GM04504 (cell line): ENCODE measurements at regions not wholly inside any gene's neighbourhood (a gene's known extent, or its start where the extent isn't known, plus 50 kb on each side); places are given as distances from the start of the nearest gene placed in this dataset.

Experiments
- DNase-seq: peaks from one replicate; pipeline ENCODE4 v3.0.0-alpha.2; 2012; ENCODE audit warnings: low read depth

DNA sequence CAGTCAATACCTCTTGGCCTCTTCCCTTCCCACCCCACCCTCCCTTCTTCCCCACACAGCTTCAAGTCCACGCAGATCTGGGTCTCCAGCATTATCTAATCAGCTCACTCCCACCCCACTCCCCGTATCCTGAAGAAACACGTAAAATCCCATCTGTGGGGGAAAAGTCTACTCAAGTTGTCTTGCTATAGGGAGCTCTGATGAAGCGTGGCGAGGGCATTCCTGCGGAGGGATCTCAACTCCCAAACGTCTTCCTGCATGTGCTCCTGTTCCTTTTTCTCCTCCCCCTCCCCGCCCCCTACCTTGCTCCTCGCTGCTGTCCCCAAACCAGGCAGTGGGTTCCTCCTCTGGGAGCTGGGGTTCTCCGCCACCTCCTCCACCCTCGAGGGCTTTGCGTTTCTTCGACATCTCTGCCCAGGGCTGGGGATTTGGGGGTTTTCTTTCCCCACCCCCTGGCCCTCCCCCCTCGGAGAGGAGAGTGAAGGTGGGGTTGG, 181.8 kb downstream of the TBXT start:
- no peak for DNase-seq

GRCh38 chr6:165985281-165985805, 182.3 kb downstream of the TBXT start:
- DNase-seq: no peak

- no peak for DNase-seq
These were observed 182.8 kb downstream of the TBXT start for GRCh38 chr6:165984729-165985275.

DNA sequence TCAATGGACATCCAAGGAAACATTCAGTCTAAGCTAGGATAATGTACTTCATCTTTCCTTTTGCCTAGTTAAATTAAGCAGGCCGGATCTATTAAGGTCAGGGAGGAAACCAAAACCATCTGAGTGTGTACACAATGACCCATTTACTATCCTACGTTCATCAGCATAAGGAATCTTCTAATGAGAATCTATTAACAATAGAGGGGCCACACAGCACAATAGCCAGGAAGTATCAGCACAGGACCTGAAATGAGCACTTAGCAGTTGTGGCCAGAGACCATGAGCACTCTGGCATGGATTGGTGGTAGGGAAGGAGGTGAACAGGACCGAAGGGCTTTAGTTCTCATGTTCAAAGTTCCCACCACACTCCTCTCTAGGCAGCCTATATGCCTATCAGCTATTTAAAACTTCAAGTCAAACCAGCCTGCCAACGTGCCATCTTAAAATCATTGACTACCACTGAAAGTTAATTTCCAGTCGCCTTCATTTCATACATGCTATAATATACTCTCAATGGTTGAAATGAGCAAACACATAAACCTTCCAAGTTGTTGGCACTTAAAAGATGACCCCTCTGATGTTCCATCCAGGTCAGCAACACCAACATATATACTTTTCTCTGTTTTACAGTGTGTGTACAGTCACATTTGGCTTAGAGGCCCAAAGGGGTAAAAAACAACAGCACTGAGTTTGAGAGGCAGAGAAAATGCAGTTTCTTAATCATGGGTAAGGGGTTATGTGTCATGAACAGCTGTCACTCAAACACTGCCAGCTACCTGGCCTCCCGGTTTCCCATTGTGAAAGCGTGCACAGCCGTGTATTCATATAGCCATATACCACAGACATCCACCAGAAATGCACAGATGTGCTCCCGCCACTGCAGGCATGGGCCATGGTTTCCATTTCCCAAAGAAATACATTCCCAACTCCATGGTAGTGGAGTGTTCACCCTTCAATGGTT, 184.3 kb downstream of the TBXT start:
- no peak for DNase-seq

- DNase-seq: no peak
These were observed 189.2 kb downstream of the TBXT start for GRCh38 chr6:165978476-165978875.

DNA sequence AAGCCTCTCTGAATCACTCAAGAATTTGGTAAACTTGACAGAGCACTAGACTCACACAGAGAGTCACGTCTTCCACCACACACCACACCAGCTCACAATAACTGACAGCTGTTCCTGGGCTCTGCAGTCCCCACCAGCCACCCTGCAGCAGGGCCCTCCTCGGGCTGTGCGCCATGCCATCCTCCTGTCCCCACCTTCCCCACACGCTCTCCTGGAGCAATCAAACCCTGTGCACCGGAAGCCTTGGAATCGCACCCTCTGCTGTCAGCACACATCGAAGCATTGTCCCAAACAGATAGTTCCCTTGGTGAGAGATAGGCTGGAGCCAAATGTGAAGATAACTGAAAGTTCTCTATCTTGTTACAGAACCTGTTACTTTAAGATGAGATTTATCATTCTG, 191.0 kb downstream of the TBXT start:
- no peak for DNase-seq

DNA sequence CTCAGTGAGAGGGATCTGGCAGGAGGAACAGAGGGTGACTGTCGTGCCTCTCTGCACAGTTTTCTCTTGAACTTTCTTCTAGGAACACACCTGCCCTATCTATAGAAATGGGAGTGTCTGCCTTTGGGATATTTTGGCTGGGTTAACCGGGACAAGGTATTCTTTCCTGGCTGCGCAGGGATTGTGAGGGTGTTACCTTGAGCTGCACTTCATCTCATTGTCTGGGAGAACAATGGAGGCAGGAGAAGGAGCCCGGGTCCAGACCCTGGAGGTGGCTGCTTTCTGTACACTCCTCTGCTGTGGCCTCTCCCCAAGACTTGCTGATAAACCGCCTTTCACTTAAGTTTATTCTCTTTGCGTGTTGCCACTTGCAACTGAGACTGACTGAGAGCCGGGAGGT, 192.8 kb downstream of the TBXT start:
- DNase-seq: no peak

GRCh38 chr6:165973473-165973872, 194.2 kb downstream of the TBXT start:
- no peak for DNase-seq

DNA sequence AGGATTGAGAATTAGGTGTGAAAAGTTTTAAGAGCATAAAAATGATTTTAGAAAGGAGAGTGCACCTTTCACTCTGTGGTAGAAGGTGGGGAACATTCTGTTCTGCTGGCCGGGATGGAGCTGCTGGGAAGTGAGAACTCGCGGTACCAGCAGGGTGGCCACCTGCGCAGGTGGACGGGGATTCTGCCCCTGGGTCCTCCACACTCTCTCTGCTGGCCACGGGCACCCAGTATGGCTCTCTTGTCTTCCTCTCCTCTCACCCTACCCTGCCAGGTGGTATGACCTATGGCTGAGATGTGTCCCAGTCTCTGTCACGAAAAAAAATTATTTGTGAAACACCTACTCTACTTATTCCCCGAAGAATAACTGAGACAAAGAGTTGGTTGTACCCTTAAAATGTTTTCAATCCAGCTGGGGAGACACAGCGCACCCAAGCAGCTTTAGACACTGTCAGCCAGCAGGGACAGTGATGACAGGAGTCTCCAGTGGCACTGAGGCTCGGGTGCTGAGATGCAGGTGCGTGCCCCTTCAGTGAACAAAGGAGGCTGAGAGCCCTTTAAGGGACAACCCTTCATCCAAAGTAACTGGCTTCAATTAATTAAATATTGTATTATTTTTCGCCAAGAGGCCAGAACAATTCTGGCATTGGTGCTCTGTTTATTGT, 195.4 kb downstream of the TBXT start:
- DNase-seq: no peak

- no peak for DNase-seq
These were observed 196.4 kb downstream of the TBXT start for GRCh38 chr6:165971202-165971601.

GRCh38 chr6:165970001-165970400, 197.7 kb downstream of the TBXT start:
- DNase-seq: no peak

DNA sequence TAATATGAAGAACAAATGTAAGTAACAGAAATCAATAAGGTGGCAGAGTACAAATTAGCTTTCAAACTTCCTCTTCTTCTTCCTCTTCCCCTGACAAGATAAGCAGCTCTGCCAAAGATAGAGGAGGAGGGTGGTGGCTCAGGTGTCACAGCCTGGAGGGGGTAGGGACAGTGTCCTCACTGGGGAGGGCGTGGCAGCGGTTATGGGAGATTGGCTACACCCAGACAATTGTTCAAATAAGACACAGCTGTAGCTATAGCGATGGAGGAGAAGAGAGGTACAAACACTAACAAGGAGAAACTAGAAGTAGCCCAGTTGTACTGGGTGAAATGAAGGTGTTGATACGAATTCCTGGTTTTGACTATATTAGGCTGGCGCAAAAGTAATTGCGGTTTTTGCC, 198.5 kb downstream of the TBXT start:
- no peak for DNase-seq

- DNase-seq: no peak
These were observed 199.2 kb downstream of the TBXT start for GRCh38 chr6:165968408-165968807.

GRCh38 chr6:165967810-165968407, 199.7 kb downstream of the TBXT start:
- DNase-seq: no peak

GRCh38 chr6:165963750-165964149, 203.9 kb downstream of the TBXT start:
- DNase-seq: no peak

- no peak for DNase-seq
These were observed 205.3 kb downstream of the TBXT start for GRCh38 chr6:165962366-165962765.

GRCh38 chr6:165961233-165961632, 206.4 kb downstream of the TBXT start:
- no peak for DNase-seq

- DNase-seq: no peak
These were observed 207.0 kb downstream of the TBXT start for GRCh38 chr6:165960695-165961094.

DNA sequence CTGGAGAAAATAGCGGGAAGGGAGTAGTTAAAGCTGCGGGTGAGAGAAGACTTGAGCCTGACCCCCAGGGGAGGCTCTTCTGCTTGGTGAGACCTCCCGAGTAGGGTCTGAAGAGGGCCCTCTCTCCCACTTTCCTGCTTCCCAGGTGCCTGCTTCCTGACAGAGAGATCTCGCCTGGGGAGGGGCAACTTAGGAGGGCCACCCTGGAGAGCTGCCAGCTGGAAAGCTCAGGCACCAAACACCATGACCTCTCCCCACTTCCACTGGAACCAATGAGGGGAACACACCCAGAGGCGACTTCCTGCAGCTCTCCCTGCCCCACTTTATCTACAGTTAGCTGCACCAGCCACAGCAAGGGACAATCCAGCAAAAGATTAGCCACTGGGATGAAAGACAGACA, 208.0 kb downstream of the TBXT start:
- no peak for DNase-seq

GRCh38 chr6:165956874-165957273, 210.8 kb downstream of the TBXT start:
- DNase-seq: no peak

- DNase-seq: no peak
These were observed 215.1 kb downstream of the TBXT start for GRCh38 chr6:165952514-165952913.

DNA sequence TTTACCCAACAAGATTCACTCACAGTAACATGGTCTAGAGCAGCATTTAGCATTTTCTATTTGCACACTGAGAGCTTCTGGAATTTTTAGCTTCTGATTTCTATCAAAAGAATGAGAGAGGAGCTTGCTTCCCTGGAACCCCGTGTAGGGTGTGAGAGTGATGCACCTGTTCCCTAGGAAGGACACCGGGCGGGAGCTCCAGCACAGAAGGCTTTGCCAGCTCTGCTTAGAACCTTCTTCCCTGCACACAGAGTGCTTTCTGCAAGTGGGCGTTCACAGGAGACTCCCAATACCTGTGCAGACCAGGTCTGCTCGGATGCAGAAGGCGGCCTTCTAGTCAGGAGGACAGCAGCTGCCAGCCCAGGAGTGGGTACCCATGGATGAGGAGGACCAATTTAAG, 217.3 kb downstream of the TBXT start:
- no peak for DNase-seq
